ENCODE measurements at regions not wholly inside any gene's neighbourhood (a gene's known extent, or its start where the extent isn't known, plus 50 kb on each side); places are given as distances from the start of the nearest gene placed in this dataset.

DNA sequence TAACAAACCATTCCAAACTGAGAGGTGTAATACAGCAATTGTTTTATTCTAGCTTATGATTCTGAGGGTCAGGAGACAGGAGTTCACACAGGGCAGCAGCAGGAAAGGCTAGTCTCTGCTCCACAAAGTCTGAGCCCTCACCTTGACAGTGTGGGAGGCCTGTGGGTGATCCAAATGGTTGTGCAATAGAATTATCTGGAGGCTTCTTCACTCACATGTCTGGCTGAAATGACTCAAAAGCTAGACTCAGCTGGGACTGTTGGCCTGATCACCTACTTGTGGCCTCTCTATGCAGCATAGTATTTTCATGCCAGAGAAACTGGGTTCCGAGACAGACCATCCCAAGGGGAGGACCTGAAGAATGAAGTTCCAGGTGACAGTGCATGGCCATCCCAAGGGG lies 233.9 kb upstream of the UBE2E2 start:
- no peak overlapping the region for H3K4me3 ChIP-seq (ENCODE audit: low read length)
- TF ChIP-seq, protein P1, sequence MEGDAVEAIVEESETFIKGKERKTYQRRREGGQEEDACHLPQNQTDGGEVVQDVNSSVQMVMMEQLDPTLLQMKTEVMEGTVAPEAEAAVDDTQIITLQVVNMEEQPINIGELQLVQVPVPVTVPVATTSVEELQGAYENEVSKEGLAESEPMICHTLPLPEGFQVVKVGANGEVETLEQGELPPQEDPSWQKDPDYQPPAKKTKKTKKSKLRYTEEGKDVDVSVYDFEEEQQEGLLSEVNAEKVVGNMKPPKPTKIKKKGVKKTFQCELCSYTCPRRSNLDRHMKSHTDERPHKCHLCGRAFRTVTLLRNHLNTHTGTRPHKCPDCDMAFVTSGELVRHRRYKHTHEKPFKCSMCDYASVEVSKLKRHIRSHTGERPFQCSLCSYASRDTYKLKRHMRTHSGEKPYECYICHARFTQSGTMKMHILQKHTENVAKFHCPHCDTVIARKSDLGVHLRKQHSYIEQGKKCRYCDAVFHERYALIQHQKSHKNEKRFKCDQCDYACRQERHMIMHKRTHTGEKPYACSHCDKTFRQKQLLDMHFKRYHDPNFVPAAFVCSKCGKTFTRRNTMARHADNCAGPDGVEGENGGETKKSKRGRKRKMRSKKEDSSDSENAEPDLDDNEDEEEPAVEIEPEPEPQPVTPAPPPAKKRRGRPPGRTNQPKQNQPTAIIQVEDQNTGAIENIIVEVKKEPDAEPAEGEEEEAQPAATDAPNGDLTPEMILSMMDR (conservative IDR thresholded peaks at IDR 0.05; ENCODE audit: low read depth, low read length) = no peak
- DNase-seq (ENCODE audit: low read depth) = no peak

- TF ChIP-seq, protein P1 (conservative IDR thresholded peaks at IDR 0.05; ENCODE audit: low read depth, low read length) = no peak
- DNase-seq (ENCODE audit: low read depth) = no peak
- H3K4me3 ChIP-seq (ENCODE audit: low read length) = no peak overlapping the region
These were observed 231.6 kb upstream of the UBE2E2 start for GRCh38 chr3:22971497-22971896.

- TF ChIP-seq, protein P1 (conservative IDR thresholded peaks at IDR 0.05; ENCODE audit: low read depth, low read length) = no peak
- no peak overlapping the region for H3K4me3 ChIP-seq (ENCODE audit: low read length)
- DNase-seq (ENCODE audit: low read depth) = no peak
These were observed 226.1 kb upstream of the UBE2E2 start for GRCh38 chr3:22977042-22977441.

GRCh38 chr3:22977650-22978289 lies 225.4 kb upstream of the UBE2E2 start:
- TF ChIP-seq, protein P1 (conservative IDR thresholded peaks at IDR 0.05; ENCODE audit: low read depth, low read length) = no peak
- DNase-seq (ENCODE audit: low read depth) = no peak
- no peak overlapping the region for H3K4me3 ChIP-seq (ENCODE audit: low read length)

- H3K4me3 ChIP-seq (ENCODE audit: low read length) = no peak overlapping the region
- DNase-seq (ENCODE audit: low read depth) = no peak
- TF ChIP-seq, protein P1 (conservative IDR thresholded peaks at IDR 0.05; ENCODE audit: low read depth, low read length) = no peak
These were observed 223.5 kb upstream of the UBE2E2 start for GRCh38 chr3:22979581-22979980.

- DNase-seq (ENCODE audit: low read depth) = no peak
- H3K4me3 ChIP-seq (ENCODE audit: low read length) = no peak overlapping the region
- TF ChIP-seq, protein P1 (conservative IDR thresholded peaks at IDR 0.05; ENCODE audit: low read depth, low read length) = no peak
These were observed 222.8 kb upstream of the UBE2E2 start for GRCh38 chr3:22980346-22980745.

DNA sequence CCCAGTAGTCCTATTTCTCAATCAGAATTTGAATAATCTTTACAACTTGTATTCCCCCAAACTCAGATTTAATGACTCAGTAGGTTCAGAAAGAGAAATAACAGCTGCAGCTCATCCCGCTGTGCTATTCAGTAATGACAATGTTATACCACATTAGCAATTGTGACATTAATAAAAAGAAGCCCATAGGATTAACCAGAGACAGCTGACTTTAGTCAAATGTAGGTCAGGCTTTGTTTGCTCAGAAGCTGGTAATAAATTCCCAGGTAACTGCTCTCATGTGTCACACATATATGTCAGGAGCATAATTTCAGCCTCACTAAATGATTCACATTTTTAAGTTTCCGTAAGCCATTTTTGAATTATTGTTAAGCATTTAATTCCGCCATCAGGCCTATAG lies 222.0 kb upstream of the UBE2E2 start:
- H3K4me3 ChIP-seq (ENCODE audit: low read length) = no peak overlapping the region
- TF ChIP-seq, protein P1 (conservative IDR thresholded peaks at IDR 0.05; ENCODE audit: low read depth, low read length) = no peak
- DNase-seq (ENCODE audit: low read depth) = no peak
